ENCODE measurements at regions not wholly inside any gene's neighbourhood (a gene's known extent, or its start where the extent isn't known, plus 50 kb on each side); places are given as distances from the start of the nearest gene placed in this dataset.

GRCh38 chrX:130994671-130995070 lies 63.5 kb upstream of the ARHGAP36 start:
- H3K4me3 ChIP-seq (ENCODE audit: low read depth, low read length), result no peak overlapping the region
- ChIA-PET CTCF (interaction anchor here (0.7 to 1.4 kb wide), 4 partner anchors 20 to 631 kb away, joined by 3 read pairs; no protein-coding TSS in a partner anchor), POLR2A (no interaction called here)
- TF ChIP-seq, protein P1, sequence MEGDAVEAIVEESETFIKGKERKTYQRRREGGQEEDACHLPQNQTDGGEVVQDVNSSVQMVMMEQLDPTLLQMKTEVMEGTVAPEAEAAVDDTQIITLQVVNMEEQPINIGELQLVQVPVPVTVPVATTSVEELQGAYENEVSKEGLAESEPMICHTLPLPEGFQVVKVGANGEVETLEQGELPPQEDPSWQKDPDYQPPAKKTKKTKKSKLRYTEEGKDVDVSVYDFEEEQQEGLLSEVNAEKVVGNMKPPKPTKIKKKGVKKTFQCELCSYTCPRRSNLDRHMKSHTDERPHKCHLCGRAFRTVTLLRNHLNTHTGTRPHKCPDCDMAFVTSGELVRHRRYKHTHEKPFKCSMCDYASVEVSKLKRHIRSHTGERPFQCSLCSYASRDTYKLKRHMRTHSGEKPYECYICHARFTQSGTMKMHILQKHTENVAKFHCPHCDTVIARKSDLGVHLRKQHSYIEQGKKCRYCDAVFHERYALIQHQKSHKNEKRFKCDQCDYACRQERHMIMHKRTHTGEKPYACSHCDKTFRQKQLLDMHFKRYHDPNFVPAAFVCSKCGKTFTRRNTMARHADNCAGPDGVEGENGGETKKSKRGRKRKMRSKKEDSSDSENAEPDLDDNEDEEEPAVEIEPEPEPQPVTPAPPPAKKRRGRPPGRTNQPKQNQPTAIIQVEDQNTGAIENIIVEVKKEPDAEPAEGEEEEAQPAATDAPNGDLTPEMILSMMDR (IDR thresholded peaks at IDR 0.05; ENCODE audit: insufficient read depth, low read length, missing control alignments), result no peak
- DNase-seq (ENCODE audit: low read depth, low spot score), result no peak

GRCh38 chrX:130995439-130995838 lies 62.7 kb upstream of the ARHGAP36 start:
- TF ChIP-seq, protein P1 (IDR thresholded peaks at IDR 0.05; ENCODE audit: insufficient read depth, low read length, missing control alignments), result no peak
- POLR2A ChIA-PET, result no interaction called here
- CTCF ChIA-PET, result interaction anchor here (0.7 to 1.4 kb wide), 4 partner anchors 22 to 630 kb away, joined by 3 read pairs; no protein-coding TSS in a partner anchor
- no peak overlapping the region for H3K4me3 ChIP-seq (ENCODE audit: low read depth, low read length)
- no peak for DNase-seq (ENCODE audit: low read depth, low spot score)

DNA sequence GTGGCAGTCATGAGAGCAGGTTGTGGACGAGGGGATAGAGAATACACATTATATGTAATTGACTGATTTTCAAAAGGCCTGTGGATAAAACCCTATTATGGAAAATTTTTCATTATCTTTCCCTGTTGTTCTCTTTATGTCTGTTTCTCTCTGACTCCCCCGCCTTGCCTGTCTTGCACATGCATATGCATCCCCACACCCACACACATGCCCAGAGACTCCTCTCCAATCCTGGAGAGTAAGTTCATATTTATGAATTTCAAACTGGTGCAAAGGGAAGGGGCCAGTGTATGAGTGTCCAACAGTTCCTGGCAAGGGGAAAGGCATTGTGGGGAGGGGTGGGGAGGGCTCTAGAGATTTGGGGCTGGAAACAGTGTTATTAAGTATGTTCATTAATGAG lies 60.8 kb upstream of the ARHGAP36 start:
- DNase-seq (ENCODE audit: low read depth, low spot score), result no peak
- no peak overlapping the region for H3K4me3 ChIP-seq (ENCODE audit: low read depth, low read length)
- TF ChIP-seq, protein P1 (IDR thresholded peaks at IDR 0.05; ENCODE audit: insufficient read depth, low read length, missing control alignments), result no peak
- POLR2A ChIA-PET, result no interaction called here
- CTCF ChIA-PET, result no interaction called here

DNA sequence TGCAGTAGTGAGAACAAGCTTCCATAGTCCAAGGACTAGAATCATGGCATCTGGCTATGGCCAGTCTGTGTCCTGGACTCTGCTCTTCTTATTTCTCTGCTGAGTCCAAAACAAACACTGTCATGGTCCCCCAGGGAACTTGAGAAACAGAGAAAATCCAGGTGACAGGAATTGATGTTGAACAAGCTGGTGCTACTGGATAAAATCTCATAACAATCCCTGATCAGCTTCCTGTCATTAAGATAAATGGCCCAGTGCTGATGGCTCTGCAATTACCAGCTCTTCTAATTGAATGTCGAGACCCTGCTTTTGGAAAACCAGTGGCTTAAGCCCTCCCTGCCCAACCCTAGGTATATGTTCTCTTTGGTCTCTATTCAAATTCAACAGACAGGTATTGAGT lies 58.8 kb upstream of the ARHGAP36 start:
- ChIA-PET POLR2A (no interaction called here), CTCF (no interaction called here)
- no peak for DNase-seq (ENCODE audit: low read depth, low spot score)
- TF ChIP-seq, protein P1 (IDR thresholded peaks at IDR 0.05; ENCODE audit: insufficient read depth, low read length, missing control alignments), result no peak
- H3K4me3 ChIP-seq (ENCODE audit: low read depth, low read length), result no peak overlapping the region
